ENCODE measurements at regions not wholly inside any gene's neighbourhood (a gene's known extent, or its start where the extent isn't known, plus 50 kb on each side); places are given as distances from the start of the nearest gene placed in this dataset.

- no peak for TF ChIP-seq EZH2phosphoT487 (IDR thresholded peaks at IDR 0.05; ENCODE audit: borderline replicate concordance)
- no peak for TF ChIP-seq CTCF (IDR thresholded peaks at IDR 0.05 in 2 of 3, conservative IDR thresholded peaks at IDR 0.05 in 1 of 3; ENCODE audit: borderline replicate concordance in 1 of 3, insufficient read depth in 1 of 3, low read depth in 2 of 3, low read length in 2 of 3)
Observed at GRCh38 chr5:12169536-12169935, 265.3 kb upstream of the CTNND2 start.

All from HCT116 (cell line).